Inflammatory macrophage treated with lipopolysaccharide for 1 hour (primary cell): ENCODE measurements at regions not wholly inside any gene's neighbourhood (a gene's known extent, or its start where the extent isn't known, plus 50 kb on each side); places are given as distances from the start of the nearest gene placed in this dataset.

Experiments
- DNase-seq, 2 donors: peaks; one replicate each; pipeline ENCODE4 v3.0.0-alpha.2; 2020 to 2022

- no peak for DNase-seq
Observed at GRCh38 chr13:102933122-102933521, 87.3 kb downstream of the ERCC5 start.

GRCh38 chr13:102932331-102932730 is 86.5 kb downstream of the ERCC5 start:
- no peak for DNase-seq

GRCh38 chr13:102930566-102930965 is 84.7 kb downstream of the ERCC5 start:
- no peak for DNase-seq

DNA sequence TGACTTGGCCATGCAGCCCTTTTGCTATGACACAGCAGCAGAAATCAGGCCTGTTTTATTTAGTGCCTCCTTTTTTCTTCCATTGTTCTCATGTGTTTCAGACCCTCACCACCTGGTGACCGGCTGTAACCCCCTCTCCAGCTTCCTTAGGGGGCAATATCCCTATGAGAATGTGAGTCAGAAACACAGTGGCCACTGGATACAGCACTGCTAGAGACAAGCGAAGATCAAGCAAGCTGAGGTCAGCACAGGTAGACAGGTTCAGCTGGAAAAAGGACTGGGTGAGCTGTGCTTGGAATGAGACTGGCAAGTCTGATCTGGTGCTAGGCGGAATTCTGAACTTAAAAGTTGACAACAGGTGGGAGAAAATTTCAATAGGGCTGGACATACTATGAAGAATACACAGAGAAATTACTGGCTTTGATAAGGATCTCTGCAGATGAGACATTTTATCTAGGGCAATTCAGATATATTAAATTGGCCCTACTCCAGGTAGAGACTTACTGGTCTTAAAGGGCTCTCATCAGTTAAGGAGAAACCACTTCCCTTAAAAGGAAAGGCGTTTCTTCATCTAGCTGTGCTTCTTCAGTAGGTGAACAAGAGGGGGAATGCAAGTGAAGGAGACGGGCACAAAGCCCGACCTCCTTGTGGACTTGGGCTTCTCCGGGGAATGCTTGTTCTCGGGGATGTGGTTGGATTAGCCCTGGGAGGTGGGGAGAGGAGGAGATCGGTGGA is 83.3 kb downstream of the ERCC5 start:
- DNase-seq = no peak
